GM12891 (cell line): ENCODE measurements at regions not wholly inside any gene's neighbourhood (a gene's known extent, or its start where the extent isn't known, plus 50 kb on each side); places are given as distances from the start of the nearest gene placed in this dataset.

ENCODE experiments used
- POLR2A ChIP-seq: IDR thresholded peaks from 2 replicates; pipeline ENCODE4 v1.6.1; 2011; ENCODE audit warnings: low read depth, low read length, control low read depth
- POLR2AphosphoS5 ChIP-seq: IDR thresholded peaks from 2 replicates; pipeline ENCODE4 v1.6.1; 2011; ENCODE audit warnings: low read depth, low read length, control low read depth
- SPI1 ChIP-seq: IDR thresholded peaks from 2 replicates; pipeline ENCODE4 v1.6.1; 2011; ENCODE audit warnings: low read depth, low read length, control low read depth

DNA sequence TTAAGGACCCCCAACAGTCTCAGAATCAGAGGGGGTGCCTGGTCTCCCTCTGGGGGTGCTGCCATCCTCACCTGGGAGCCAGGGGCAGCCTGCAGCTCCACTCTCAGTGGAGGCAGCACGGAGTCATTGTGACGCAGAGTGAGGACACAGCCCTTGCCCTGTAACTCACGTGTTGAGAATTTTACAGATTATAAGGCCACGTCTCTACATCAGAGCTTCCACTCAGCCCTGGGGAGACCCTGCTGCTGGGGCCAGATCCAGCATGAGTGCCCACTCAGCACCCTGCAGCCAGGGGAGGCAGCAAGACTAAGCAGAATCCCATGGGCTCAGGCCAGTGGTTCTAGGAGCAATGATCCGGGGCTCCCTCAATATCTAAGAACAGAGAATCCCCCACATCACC lies 137.4 kb upstream of the AFDN start:
- TF ChIP-seq POLR2AphosphoS5 (no peak), POLR2A (no peak), SPI1 (no peak)
